Memory B cell (primary cell): ENCODE measurements at regions not wholly inside any gene's neighbourhood (a gene's known extent, or its start where the extent isn't known, plus 50 kb on each side); places are given as distances from the start of the nearest gene placed in this dataset.
A peak's percentile ranks its signal among the peaks of the same experiment; 100 is the strongest.
"Not testable (repeated sequence)": the region's sequence is repeated elsewhere in the genome, so short reads cannot be mapped to it uniquely, and the experiment has no call there.

ENCODE experiments used
- ATAC-seq: fragments of 150-1000 bp; cut with Tn5 transposase; 2 replicates; pipeline ENCODE4 v1.10.0; 2021; ENCODE audit warnings: low read depth, mild to moderate bottlenecking, moderate library complexity
- DNase-seq, 2 donors: peaks; one replicate each; pipeline ENCODE4 v3.0.0; 2022; ENCODE audit warnings: low spot score in 2 of 2
- H3K27ac Mint-ChIP-seq: one replicate; pipeline ENCODE4 v1.8.0; 2022; ENCODE audit warnings: mild to moderate bottlenecking, moderate library complexity, mixed read lengths
- H3K27me3 Mint-ChIP-seq: one replicate; pipeline ENCODE4 v1.8.0; 2022; ENCODE audit warnings: mixed read lengths
- H3K36me3 Mint-ChIP-seq: one replicate; pipeline ENCODE4 v1.8.0; 2022; ENCODE audit warnings: mild to moderate bottlenecking, mixed read lengths
- H3K4me1 Mint-ChIP-seq: one replicate; pipeline ENCODE4 v1.8.0; 2022; ENCODE audit warnings: mixed read lengths
- H3K4me3 Mint-ChIP-seq: one replicate; pipeline ENCODE4 v1.8.0; 2022; ENCODE audit warnings: mild to moderate bottlenecking, moderate library complexity, mixed read lengths
- H3K9me3 Mint-ChIP-seq: one replicate; pipeline ENCODE4 v1.8.0; 2022; ENCODE audit warnings: mixed read lengths

GRCh38 chr6:27777126-27777525 is 135.1 kb downstream of the OR2B2 start:
- Mint-ChIP-seq H3K36me3 (no peaks in the 10 kb centered on the region), H3K4me1 (peaks cover 22% of the 10 kb centered on the region), H3K27me3 (peaks cover 4% of the 10 kb centered on the region), H3K27ac (peak overlapping the region; percentile 41), H3K4me3 (no peak overlapping the region), H3K9me3 (peaks cover 4% of the 10 kb centered on the region)
- ATAC-seq (no peak), DNase-seq (no peak)

- no peaks in the 10 kb centered on the region for H3K36me3 Mint-ChIP-seq
- H3K4me3 Mint-ChIP-seq = no peak overlapping the region
- H3K27me3 Mint-ChIP-seq = peaks cover 4% of the 10 kb centered on the region
- no peak for DNase-seq
- ATAC-seq = no peak
- H3K27ac Mint-ChIP-seq = no peak overlapping the region
- peaks cover 23% of the 10 kb centered on the region for H3K4me1 Mint-ChIP-seq
- peaks cover 4% of the 10 kb centered on the region for H3K9me3 Mint-ChIP-seq
Observed at GRCh38 chr6:27776504-27776903, 135.7 kb downstream of the OR2B2 start.

GRCh38 chr6:27775796-27776184 is 136.4 kb downstream of the OR2B2 start:
- Mint-ChIP-seq H3K4me1 (peaks cover 26% of the 10 kb centered on the region), H3K27ac (no peak overlapping the region), H3K27me3 (peaks cover 4% of the 10 kb centered on the region), H3K36me3 (no peaks in the 10 kb centered on the region), H3K9me3 (peaks cover 4% of the 10 kb centered on the region), H3K4me3 (no peak overlapping the region)
- no peak for DNase-seq
- no peak for ATAC-seq

- not testable (repeated sequence) for H3K36me3 Mint-ChIP-seq, H3K9me3 Mint-ChIP-seq, DNase-seq, H3K4me3 Mint-ChIP-seq, H3K27me3 Mint-ChIP-seq, ATAC-seq, H3K27ac Mint-ChIP-seq
- peaks cover 26% of the 10 kb centered on the region for H3K4me1 Mint-ChIP-seq
Observed at GRCh38 chr6:27775138-27775795, 136.9 kb downstream of the OR2B2 start.

DNA sequence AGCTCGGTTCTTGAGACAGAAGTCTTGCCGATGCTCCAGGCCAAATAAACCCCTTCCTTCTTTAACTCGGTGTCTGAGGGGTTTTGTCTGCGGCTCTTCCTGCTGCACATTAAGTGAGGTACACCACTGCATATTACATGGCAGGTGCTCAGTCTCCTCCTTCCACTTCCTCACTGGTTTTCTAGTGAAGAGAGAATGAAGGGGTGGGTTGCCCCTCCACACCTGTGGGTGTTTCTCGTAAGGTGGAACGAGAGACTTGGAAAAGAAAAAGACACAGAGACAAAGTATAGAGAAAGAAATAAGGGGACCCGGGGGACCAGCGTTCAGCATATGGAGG is 138.0 kb downstream of the OR2B2 start:
- H3K4me1 Mint-ChIP-seq = peaks cover 26% of the 10 kb centered on the region
- DNase-seq, H3K9me3 Mint-ChIP-seq, H3K27me3 Mint-ChIP-seq, H3K36me3 Mint-ChIP-seq: not testable (repeated sequence)
- peak overlapping the region; percentile 54 for H3K4me3 Mint-ChIP-seq
- peak; percentile 43 for ATAC-seq
- H3K27ac Mint-ChIP-seq = peak overlapping the region; percentile 77

DNA sequence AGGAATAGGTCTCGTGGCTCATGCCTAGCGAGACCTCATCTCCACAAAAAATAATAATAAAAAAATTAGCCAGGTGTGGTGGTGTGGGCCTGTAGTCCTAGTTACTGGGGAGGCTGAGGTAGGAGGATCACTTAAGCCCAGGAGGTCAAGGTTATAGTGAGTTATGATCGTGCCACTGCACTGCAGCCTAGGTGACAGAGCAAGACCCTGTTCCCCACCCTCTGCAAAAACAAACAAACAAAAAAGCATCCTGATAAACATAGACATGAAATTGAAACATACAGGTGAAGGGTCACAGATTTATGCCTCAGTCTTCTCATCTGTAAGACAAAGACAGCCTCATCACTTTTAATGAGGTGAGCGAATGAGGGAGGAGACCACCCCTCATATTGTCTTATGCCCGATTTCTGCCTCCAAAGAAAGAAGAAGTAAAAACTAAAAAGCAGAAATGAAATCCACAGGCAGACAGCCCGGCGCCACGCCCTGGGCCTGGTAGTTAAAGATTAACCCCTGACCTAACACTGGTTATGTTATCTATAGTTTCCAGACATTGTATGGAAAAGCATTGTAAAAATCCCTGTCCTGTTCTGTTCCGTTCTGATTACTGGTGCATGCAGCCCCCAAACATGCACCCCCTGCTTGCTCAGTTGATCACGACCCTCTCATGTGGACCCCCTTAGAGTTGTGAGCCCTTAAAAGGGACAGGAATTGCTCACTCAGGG is 138.5 kb downstream of the OR2B2 start:
- H3K4me3 Mint-ChIP-seq = peak overlapping the region; percentile 54
- H3K9me3 Mint-ChIP-seq = not testable (repeated sequence)

DNA sequence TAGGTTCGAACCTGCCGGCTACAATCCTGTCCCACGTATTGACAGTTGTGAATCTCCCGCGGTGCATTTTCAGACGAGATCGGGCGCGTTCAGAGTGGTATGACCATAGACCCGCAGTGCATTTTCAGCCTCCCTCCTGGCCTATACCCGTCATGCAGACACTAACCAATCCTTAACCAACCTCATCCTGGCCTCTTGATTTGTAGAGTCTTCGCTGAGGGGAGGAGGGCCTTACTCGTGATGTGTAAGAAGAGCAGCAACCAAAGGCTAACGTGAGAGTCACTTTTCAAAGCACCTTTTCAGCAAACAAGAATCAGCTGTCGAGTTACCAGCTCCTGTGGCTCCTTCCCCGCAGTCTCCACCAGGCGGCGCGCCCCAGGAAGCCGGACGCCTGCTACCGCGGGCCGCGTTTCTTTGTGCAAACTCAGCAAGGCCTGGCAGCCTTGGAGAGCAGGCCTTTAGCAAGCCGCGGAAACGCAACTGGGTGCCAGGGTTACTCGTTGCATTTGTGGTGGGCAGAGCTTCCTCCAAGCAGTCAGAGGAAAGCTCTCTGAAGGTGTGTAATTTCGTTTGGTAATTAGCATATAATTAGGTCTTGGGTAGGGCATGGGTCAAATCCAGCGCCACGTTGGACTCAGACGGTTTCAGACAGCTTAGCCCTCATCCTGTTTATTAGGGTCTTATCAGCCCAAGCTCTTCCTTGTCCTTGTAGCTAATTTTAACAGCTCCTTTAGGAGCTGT is 139.8 kb downstream of the OR2B2 start:
- no peak overlapping the region for H3K4me3 Mint-ChIP-seq
- peaks cover under 1% of the 10 kb centered on the region for H3K27me3 Mint-ChIP-seq
- peak overlapping the region; percentile 77 for H3K27ac Mint-ChIP-seq

More for the DNA sequence above, 138.5 kb downstream of the OR2B2 start:
- ATAC-seq (peak; percentile 49), DNase-seq (peak; percentile 38)
- H3K27me3 Mint-ChIP-seq, H3K36me3 Mint-ChIP-seq: not testable (repeated sequence)
- H3K4me1 Mint-ChIP-seq = peaks cover 26% of the 10 kb centered on the region
- H3K27ac Mint-ChIP-seq = peak overlapping the region; percentile 77

GRCh38 chr6:27771235-27771634 is 141.0 kb downstream of the OR2B2 start:
- no peaks in the 10 kb centered on the region for H3K36me3 Mint-ChIP-seq
- ATAC-seq (no peak), DNase-seq (no peak)
- H3K4me3 Mint-ChIP-seq = no peak overlapping the region
- no peaks in the 10 kb centered on the region for H3K9me3 Mint-ChIP-seq
- no peaks in the 10 kb centered on the region for H3K27me3 Mint-ChIP-seq
- peaks cover 24% of the 10 kb centered on the region for H3K4me1 Mint-ChIP-seq
- peak overlapping the region; percentile 53 for H3K27ac Mint-ChIP-seq

More for the DNA sequence above, 139.8 kb downstream of the OR2B2 start:
- peaks cover under 1% of the 10 kb centered on the region for H3K9me3 Mint-ChIP-seq
- ATAC-seq = peak; percentile 86
- H3K36me3 Mint-ChIP-seq = no peaks in the 10 kb centered on the region
- H3K4me1 Mint-ChIP-seq = peaks cover 24% of the 10 kb centered on the region
- DNase-seq = peak; percentile 76 to 77

- Mint-ChIP-seq H3K36me3 (no peaks in the 10 kb centered on the region), H3K9me3 (no peaks in the 10 kb centered on the region), H3K4me3 (no peak overlapping the region), H3K4me1 (peaks cover 24% of the 10 kb centered on the region), H3K27me3 (no peaks in the 10 kb centered on the region), H3K27ac (no peak overlapping the region)
- no peak for ATAC-seq
- no peak for DNase-seq
Observed at GRCh38 chr6:27770724-27771123, 141.5 kb downstream of the OR2B2 start.

DNA sequence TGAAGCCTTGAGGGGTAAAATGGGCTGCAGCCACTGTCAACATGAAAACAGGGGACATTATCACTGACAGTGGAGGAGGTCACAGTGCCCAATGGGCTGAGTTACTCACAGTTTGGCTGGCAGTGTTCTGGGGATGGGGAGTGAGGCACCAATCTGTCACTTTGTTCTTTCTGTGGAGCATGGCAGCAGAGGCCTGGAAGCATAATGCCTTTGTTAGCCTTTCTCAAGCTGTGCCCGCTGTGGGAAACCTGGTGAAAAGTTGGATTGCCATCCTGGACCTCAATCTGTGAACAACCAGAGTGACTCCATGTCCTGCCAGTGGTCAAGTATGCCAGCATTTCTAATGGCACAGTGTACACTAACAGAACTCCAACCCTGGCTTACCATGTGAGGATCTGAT is 143.6 kb downstream of the OR2B2 start:
- Mint-ChIP-seq H3K27me3 (peaks cover 2% of the 10 kb centered on the region), H3K27ac (no peak overlapping the region), H3K36me3 (no peaks in the 10 kb centered on the region), H3K4me1 (peaks cover 16% of the 10 kb centered on the region), H3K9me3 (no peaks in the 10 kb centered on the region), H3K4me3 (no peak overlapping the region)
- no peak for DNase-seq
- ATAC-seq = no peak

DNA sequence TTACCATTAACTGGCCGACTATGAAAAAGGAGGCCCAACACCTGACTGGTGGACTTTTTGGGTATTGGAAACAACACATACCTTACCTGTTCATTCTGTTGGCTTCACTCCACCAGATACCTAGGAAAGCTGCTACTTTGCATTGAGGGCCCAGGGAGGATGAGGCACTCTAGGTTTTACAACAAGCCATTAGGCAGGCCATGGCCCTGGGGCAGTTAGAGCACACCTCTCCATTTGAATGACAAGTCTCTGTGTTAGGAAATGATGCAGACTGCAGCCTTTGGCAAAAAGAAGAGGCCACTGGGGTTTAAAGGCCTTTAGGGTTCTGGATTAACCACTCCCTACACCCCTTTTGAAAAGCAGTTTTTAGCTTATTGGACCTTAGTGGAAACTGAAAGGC is 144.3 kb downstream of the OR2B2 start:
- H3K27ac Mint-ChIP-seq = no peak overlapping the region
- H3K4me1 Mint-ChIP-seq = peaks cover 9% of the 10 kb centered on the region
- H3K27me3 Mint-ChIP-seq = peaks cover 3% of the 10 kb centered on the region
- no peaks in the 10 kb centered on the region for H3K9me3 Mint-ChIP-seq
- peaks cover 1% of the 10 kb centered on the region for H3K36me3 Mint-ChIP-seq
- DNase-seq (no peak), ATAC-seq (no peak)
- no peak overlapping the region for H3K4me3 Mint-ChIP-seq

DNA sequence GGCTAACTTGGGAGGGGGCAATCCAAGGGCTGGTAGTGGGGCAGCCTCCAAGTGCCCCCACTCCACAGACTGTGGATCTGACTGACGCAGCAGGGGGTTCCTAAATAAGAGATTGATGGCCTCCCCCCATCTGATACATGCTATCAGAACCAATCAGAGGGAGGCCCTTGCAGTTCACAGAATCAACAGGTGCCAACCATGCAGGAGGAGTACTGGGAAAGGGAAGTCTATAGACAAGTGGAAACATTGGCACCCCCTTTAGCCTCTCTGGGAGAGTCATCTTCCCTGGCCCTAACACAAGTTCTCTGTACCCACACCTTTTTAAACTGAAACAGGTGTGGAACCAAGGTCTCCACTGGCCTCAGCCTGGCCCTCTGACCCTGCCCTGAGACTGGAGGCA is 145.8 kb downstream of the OR2B2 start:
- no peak overlapping the region for H3K27ac Mint-ChIP-seq
- H3K36me3 Mint-ChIP-seq = peaks cover 1% of the 10 kb centered on the region
- DNase-seq (no peak), ATAC-seq (no peak)
- H3K9me3 Mint-ChIP-seq = no peaks in the 10 kb centered on the region
- peaks cover 4% of the 10 kb centered on the region for H3K4me1 Mint-ChIP-seq
- no peak overlapping the region for H3K4me3 Mint-ChIP-seq
- H3K27me3 Mint-ChIP-seq = peaks cover 3% of the 10 kb centered on the region

DNA sequence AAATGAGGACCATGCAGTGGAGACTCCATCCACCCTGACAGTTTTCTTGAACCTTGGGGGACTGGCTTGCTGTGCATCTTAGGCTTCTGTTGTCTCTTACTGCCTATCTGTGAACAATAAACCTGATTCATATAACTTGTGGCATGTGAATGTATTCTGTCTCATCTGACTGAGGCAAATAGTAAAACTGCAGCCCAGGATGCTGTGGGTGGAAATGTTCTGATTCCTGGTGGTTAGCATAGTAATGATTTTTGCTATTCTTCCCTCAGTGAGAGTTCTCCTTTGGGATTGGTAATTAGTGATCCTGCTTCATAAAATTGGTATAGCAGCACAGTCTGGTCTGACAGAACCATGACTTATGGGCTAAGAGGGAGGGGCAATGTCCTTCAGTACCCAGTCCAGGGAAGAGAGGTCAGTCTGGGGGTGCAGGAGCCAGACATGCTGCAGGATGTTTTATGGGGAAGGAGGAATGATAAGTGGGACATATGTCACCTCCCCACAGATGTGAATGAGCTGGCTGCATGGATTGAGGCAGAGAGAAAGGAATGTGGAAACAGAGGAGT is 147.1 kb downstream of the OR2B2 start:
- H3K36me3 Mint-ChIP-seq = peaks cover 1% of the 10 kb centered on the region
- peaks cover 8% of the 10 kb centered on the region for H3K4me1 Mint-ChIP-seq
- H3K4me3 Mint-ChIP-seq = no peak overlapping the region
- H3K27me3 Mint-ChIP-seq = peaks cover 3% of the 10 kb centered on the region
- no peak overlapping the region for H3K27ac Mint-ChIP-seq
- ATAC-seq (no peak), DNase-seq (no peak)
- no peaks in the 10 kb centered on the region for H3K9me3 Mint-ChIP-seq

- Mint-ChIP-seq H3K9me3 (no peaks in the 10 kb centered on the region), H3K4me1 (peaks cover 14% of the 10 kb centered on the region), H3K4me3 (peak overlapping the region; percentile 24), H3K36me3 (peaks cover 1% of the 10 kb centered on the region), H3K27me3 (peaks cover 5% of the 10 kb centered on the region), H3K27ac (no peak overlapping the region)
- no peak for DNase-seq
- ATAC-seq = no peak
Observed at GRCh38 chr6:27761391-27761790, 150.8 kb downstream of the OR2B2 start.
